ENCODE measurements at regions not wholly inside any gene's neighbourhood (a gene's known extent, or its start where the extent isn't known, plus 50 kb on each side); places are given as distances from the start of the nearest gene placed in this dataset.

DNA sequence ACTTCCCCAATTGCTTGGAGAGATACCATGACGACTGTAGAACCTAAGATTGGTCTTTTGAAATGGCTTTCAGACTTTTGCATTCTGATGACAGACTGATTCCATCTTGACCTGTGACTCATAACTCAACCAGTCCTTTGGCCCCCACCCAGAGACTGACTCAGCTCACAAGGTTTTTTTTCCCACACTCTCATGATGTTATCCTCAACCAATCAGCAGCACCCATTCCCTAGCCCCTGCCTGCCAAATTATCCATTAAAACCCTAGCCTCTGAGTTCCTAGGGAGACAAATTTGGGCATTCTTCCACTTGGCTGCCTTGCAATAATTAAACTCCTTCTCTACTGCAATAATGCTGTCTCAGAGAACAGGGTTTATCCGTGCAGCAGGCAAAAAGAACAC is 1263.3 kb upstream of the CDH9 start:
- no peak for TF ChIP-seq GATA3 (IDR thresholded peaks at IDR 0.05; ENCODE audit: low read depth, low read length)
- no peak for TF ChIP-seq GATA2 (IDR thresholded peaks at IDR 0.05; ENCODE audit: low read depth, low read length)

DNA sequence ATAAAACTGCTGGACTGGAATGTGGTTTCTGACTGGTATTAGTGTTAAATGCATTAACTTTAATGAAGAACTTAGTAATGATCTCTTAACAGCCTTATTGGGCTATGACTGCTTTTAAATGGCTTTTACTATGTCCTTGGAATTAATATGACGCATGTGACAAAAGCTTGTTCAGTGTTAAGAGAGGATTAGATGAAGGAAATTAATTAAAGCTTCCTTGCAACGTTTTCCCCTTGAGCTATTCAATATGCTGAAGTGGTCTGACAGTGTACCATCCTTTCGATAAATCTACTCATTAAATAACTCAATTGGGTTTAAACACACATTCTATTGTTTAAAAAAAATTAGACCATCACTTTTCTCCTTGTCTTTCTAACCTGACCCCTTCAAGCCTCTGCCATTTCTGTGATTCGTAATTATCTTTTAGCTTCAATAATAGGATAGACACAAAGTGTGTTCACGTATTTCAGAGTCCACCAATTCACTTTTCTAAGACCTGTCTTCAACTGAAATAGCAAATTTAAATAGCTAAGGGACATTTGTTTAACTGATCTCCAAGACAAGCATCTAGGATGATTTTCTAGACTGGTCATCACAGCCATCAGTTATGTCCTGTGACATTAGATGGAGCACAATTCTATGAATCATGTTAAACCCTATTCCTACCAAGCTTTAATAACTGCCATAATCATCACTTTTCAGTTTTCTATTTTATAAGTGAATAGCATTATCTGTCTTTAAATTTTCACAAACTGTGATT is 1258.0 kb upstream of the CDH9 start:
- TF ChIP-seq GATA3 (IDR thresholded peaks at IDR 0.05; ENCODE audit: low read depth, low read length) (no peak), GATA2 (IDR thresholded peaks at IDR 0.05; ENCODE audit: low read depth, low read length) (no peak)

GRCh38 chr5:28286566-28286965 is 1248.2 kb upstream of the CDH9 start:
- TF ChIP-seq GATA3 (IDR thresholded peaks at IDR 0.05; ENCODE audit: low read depth, low read length) (no peak), GATA2 (IDR thresholded peaks at IDR 0.05; ENCODE audit: low read depth, low read length) (no peak)

DNA sequence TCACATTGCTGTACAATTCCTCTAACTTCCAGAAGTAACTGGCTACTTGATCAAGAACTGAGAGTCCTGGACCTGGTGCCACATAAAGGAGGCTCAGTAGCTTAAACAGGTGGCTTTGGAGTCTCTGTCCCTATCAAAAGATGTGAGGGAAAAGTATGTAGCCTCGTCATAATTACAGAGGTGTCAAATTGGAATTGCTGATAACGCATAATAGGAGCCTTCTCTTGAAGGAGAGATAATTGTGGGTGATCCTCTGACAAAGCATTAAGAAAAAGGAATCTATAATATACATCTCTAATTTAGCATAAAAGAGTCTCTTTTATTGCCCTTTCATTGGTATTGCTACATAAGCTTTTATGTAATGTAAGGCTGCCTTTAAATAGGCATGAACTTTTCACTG is 1246.4 kb upstream of the CDH9 start:
- TF ChIP-seq GATA2 (IDR thresholded peaks at IDR 0.05; ENCODE audit: low read depth, low read length) (no peak), GATA3 (IDR thresholded peaks at IDR 0.05; ENCODE audit: low read depth, low read length) (no peak)

DNA sequence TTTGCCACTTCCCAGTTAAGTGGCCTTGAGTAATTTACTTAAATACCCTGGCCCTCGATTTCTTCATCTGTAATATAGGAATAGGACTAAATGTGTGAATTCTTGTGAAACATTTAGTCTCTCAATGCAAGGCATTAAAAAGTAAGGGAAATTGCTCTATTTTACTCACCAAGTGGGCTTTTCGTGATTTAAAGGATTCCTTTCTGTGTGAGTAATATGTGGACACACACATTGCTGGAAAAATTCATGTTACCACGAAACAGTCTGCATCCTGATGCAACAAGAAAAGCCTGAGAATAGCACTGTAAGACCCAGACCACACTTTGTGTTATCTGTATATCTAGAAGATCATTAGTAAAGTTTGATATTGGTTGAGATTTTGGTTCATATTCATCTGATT is 1243.0 kb upstream of the CDH9 start:
- TF ChIP-seq GATA2 (IDR thresholded peaks at IDR 0.05; ENCODE audit: low read depth, low read length) (no peak), GATA3 (IDR thresholded peaks at IDR 0.05; ENCODE audit: low read depth, low read length) (no peak)

DNA sequence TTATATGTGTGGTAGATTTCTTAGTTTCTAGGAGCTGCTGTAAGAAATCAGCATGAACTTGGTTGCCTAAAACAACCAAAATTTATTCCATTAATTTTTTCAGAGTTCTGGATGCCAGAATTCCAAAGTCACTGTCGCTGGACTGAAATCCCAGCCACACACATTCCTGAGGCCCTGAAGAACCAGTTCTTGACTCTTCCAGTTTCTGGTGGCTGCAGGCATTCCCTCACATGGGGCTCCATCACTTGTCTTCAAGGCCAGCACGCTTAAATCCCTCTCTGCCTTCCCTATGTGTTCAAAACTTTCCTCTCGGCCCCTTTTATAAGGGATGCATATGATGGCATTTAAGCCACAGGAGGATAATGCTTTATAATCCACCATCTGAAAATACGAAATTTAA is 1237.5 kb upstream of the CDH9 start:
- TF ChIP-seq GATA2 (IDR thresholded peaks at IDR 0.05; ENCODE audit: low read depth, low read length) (no peak), GATA3 (IDR thresholded peaks at IDR 0.05; ENCODE audit: low read depth, low read length) (no peak)

- no peak for TF ChIP-seq GATA2 (IDR thresholded peaks at IDR 0.05; ENCODE audit: low read depth, low read length)
- TF ChIP-seq GATA3 (IDR thresholded peaks at IDR 0.05; ENCODE audit: low read depth, low read length): no peak
These were observed 1231.6 kb upstream of the CDH9 start for GRCh38 chr5:28269978-28270377.

DNA sequence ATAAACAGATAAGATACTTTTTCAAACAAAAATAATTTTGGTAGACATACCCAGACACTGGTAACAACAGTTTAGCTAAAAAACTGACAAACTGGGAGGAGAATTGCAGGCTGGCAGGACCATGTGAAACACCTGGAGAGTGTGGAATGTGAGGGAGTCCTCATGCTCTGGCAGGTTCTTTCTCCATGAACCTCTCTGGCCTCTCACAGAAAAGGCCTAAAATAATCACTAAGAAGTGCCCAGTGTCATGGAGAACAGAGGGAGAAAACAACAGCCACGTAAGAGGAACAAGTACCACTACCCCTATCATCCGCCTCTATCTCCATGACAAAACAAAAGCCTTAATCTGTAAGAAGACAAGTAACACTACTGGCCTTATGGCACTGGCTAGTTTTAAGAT is 1227.5 kb upstream of the CDH9 start:
- TF ChIP-seq GATA2 (IDR thresholded peaks at IDR 0.05; ENCODE audit: low read depth, low read length): no peak

GRCh38 chr5:28254846-28255245 is 1216.5 kb upstream of the CDH9 start:
- TF ChIP-seq GATA3 (IDR thresholded peaks at IDR 0.05; ENCODE audit: low read depth, low read length): no peak
- TF ChIP-seq GATA2 (IDR thresholded peaks at IDR 0.05; ENCODE audit: low read depth, low read length): no peak

- TF ChIP-seq GATA3 (IDR thresholded peaks at IDR 0.05; ENCODE audit: low read depth, low read length) (no peak), GATA2 (IDR thresholded peaks at IDR 0.05; ENCODE audit: low read depth, low read length) (no peak)
These were observed 1215.0 kb upstream of the CDH9 start for GRCh38 chr5:28253431-28253830.

DNA sequence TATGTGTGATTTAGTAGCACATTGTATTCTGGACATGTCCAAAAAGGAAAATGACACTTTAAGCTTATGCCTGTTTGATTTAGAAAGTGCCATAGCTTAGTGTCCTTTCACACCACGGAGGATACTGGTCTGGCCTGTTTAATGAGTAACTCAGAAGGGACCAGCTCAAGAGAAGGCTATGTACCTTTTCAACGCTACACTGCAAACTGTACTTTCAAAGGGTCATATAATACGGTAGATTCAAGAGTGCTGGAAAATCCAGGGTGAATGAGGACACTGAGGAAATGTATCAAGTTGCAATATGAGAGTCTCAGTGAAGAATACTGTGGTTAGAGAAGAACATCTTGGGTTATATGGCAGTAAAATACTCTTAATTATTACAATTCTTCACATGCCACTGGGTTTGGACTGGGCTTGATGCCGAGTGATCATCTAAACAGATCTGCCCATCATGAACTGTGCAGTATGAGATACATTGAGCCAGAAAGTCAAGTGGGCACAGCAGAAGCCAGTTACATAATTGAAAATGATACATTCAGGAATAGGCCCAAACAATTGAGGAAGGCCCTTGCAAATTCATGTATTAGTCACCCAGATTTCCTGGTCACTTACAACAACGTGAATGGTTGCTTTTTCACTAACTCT is 1211.5 kb upstream of the CDH9 start:
- TF ChIP-seq GATA3 (IDR thresholded peaks at IDR 0.05; ENCODE audit: low read depth, low read length): no peak
- TF ChIP-seq GATA2 (IDR thresholded peaks at IDR 0.05; ENCODE audit: low read depth, low read length): no peak

- TF ChIP-seq GATA2 (IDR thresholded peaks at IDR 0.05; ENCODE audit: low read depth, low read length): no peak
- no peak for TF ChIP-seq GATA3 (IDR thresholded peaks at IDR 0.05; ENCODE audit: low read depth, low read length)
These were observed 1196.1 kb upstream of the CDH9 start for GRCh38 chr5:28234356-28234968.

DNA sequence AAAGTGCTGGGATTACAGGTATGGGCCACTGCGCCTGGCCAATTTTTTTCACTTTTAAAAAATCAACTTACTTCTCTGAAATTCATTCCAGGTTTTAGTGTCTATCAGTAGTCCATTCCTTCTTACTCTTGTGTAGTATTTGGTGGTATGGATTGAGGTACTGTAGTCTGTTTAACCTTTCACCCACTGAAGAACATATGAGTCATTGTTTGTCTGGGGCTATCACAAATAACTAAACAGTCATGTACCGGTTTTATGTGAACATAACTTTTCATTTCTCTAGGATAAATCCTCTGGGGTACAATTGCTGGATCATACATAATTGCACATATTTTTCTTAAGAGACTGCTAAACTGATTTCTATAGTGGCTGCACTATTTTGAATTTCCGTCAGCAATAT is 1188.0 kb upstream of the CDH9 start:
- TF ChIP-seq GATA2 (IDR thresholded peaks at IDR 0.05; ENCODE audit: low read depth, low read length) (no peak), GATA3 (IDR thresholded peaks at IDR 0.05; ENCODE audit: low read depth, low read length) (no peak)

DNA sequence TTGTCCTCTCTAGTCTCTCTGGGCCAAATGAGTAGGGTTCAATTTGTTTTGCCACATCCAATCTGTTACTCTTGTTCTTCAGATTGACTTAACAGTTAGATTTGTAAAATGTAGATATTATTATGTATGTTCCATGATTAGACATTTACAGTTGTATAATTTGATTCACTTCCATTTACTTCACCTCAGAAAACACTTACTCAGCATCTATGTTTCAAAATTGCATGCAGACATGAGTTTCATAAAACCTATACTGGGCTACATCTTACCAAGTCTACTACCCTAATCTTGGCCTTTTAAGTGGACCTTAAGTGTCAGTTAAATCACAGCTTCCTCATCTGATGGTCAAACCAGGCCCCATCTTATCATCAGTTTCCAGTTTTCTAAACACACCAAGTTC is 1181.2 kb upstream of the CDH9 start:
- TF ChIP-seq GATA2 (IDR thresholded peaks at IDR 0.05; ENCODE audit: low read depth, low read length) (no peak), GATA3 (IDR thresholded peaks at IDR 0.05; ENCODE audit: low read depth, low read length) (no peak)

GRCh38 chr5:28217695-28218094 is 1179.3 kb upstream of the CDH9 start:
- no peak for TF ChIP-seq GATA3 (IDR thresholded peaks at IDR 0.05; ENCODE audit: low read depth, low read length)
- TF ChIP-seq GATA2 (IDR thresholded peaks at IDR 0.05; ENCODE audit: low read depth, low read length): no peak
